Endothelial cell of umbilical vein (primary cell): ENCODE measurements at regions not wholly inside any gene's neighbourhood (a gene's known extent, or its start where the extent isn't known, plus 50 kb on each side); places are given as distances from the start of the nearest gene placed in this dataset.

ENCODE experiments used
- BruUV-seq: library from RNA; stranded (reverse); fragments of 400-500 nt; replicated peaks from 2 replicates; lab custom pipeline; 2021; lab: Mats Ljungman, UMichigan
- CTCF ChIA-PET: fragments of 300-600, 350-600 bp; sonication (Branson Sonifier 250); formaldehyde crosslinking; loops from one replicate; lab custom pipeline; 2021; ENCODE audit warnings: antibody characterized with exemption, inconsistent platforms; lab: Charles Lee
- POLR2A ChIA-PET: fragments of 300-600, 350-600 bp; sonication (Branson Sonifier 250); formaldehyde crosslinking; loops from one replicate; lab custom pipeline; 2021; ENCODE audit warnings: antibody characterized with exemption, inconsistent platforms; lab: Charles Lee
- DNase-seq: peaks from one replicate; pipeline ENCODE4 v3.0.0-alpha.2; 2011; ENCODE audit warnings: low read depth, low spot score
- FAIRE-seq: peaks from 2 replicates; lab custom pipeline; 2011; peaks lifted over from hg19 to GRCh38; lab: Jason Lieb, UNC
- H2AFZ ChIP-seq: 2 replicates; pipeline ENCODE4 v1.6.0; 2012; ENCODE audit warnings: low read depth, low read length, control low read depth, inconsistent platforms
- H3K27ac ChIP-seq: 2 replicates; pipeline ENCODE4 v1.5.1; 2011; ENCODE audit warnings: low read depth, mild to moderate bottlenecking, control low read depth, low read length, moderate library complexity; ENCODE audit not compliant: insufficient read depth
- H3K27me3 ChIP-seq, 2 experiments: 2 replicates each; pipeline versions ENCODE4 v1.6.0 to v1.6.1; 2011; ENCODE audit warnings: low read length in 2 of 2, mixed read lengths in 1 of 2; ENCODE audit not compliant: control insufficient read depth in 2 of 2, insufficient read depth in 2 of 2
- H3K36me3 ChIP-seq, 2 experiments: 2 replicates in 1 of 2; 3 replicates in 1 of 2; pipeline ENCODE4 v1.5.1; 2011; ENCODE audit warnings: low read length in 2 of 2, mild to moderate bottlenecking in 1 of 2, moderate library complexity in 1 of 2; ENCODE audit not compliant: control insufficient read depth in 2 of 2, insufficient read depth in 2 of 2; ENCODE audit errors: extremely low read depth in 1 of 2
- H3K4me1 ChIP-seq: 3 replicates; pipeline ENCODE4 v1.5.1; 2011; ENCODE audit warnings: mild to moderate bottlenecking, low read length; ENCODE audit not compliant: control insufficient read depth, insufficient read depth; ENCODE audit errors: extremely low read depth
- H3K4me2 ChIP-seq: 2 replicates; pipeline ENCODE4 v1.6.1; 2011; ENCODE audit warnings: low read length, control low read depth, mixed read lengths; ENCODE audit not compliant: insufficient read depth
- H3K4me3 ChIP-seq, 3 experiments: fragments of 200-600 bp in 1 of 3; sonication (generic), shearing (Covaris generic) in 1 of 3; replicated peaks in 1 of 3; 2 replicates each; pipeline ENCODE4 v1.5.1; 2011 to 2016; ENCODE audit warnings: control low read depth in 3 of 3, low read length in 3 of 3, mild to moderate bottlenecking in 2 of 3, inconsistent platforms in 1 of 3, low read depth in 1 of 3, moderate library complexity in 1 of 3; ENCODE audit not compliant: insufficient read depth in 1 of 3
- H3K79me2 ChIP-seq: 2 replicates; pipeline ENCODE4 v1.6.0; 2012; ENCODE audit warnings: low read length, inconsistent platforms; ENCODE audit not compliant: control insufficient read depth, insufficient read depth
- H3K9ac ChIP-seq: replicated peaks from 2 replicates; pipeline ENCODE3; 2011; ENCODE audit warnings: low read length, control low read depth; ENCODE audit not compliant: insufficient read depth; ENCODE audit errors: extremely low read depth
- H3K9me1 ChIP-seq: replicated peaks from 3 replicates; pipeline ENCODE4 v1.6.0; 2011; ENCODE audit warnings: mild to moderate bottlenecking, low read length; ENCODE audit not compliant: control insufficient read depth, insufficient read depth; ENCODE audit errors: extremely low read depth
- H3K9me3 ChIP-seq: replicated peaks from 2 replicates; pipeline ENCODE4 v1.5.1; 2012; ENCODE audit warnings: low read length, inconsistent platforms; ENCODE audit not compliant: control insufficient read depth, insufficient read depth
- H4K20me1 ChIP-seq: replicated peaks from 2 replicates; pipeline ENCODE3; 2011; ENCODE audit warnings: mild to moderate bottlenecking, low read length; ENCODE audit not compliant: control insufficient read depth, insufficient read depth; ENCODE audit errors: extremely low read depth
- CTCF ChIP-seq, 2 donors: IDR thresholded peaks; 1 replicate in 1 of 2; 2 replicates in 1 of 2; pipeline ENCODE4 v1.5.1; 2011; ENCODE audit warnings: low read length in 2 of 2, mild to moderate bottlenecking in 2 of 2, moderate library complexity in 2 of 2, control low read depth in 1 of 2, inconsistent platforms in 1 of 2, low read depth in 1 of 2; ENCODE audit not compliant: insufficient read depth in 1 of 2; ENCODE audit errors: extremely low read depth in 1 of 2
- EZH2 ChIP-seq: IDR thresholded peaks from 2 replicates; pipeline ENCODE4 v1.6.1; 2012; ENCODE audit warnings: borderline replicate concordance, low read depth, mild to moderate bottlenecking, moderate library complexity, low read length, inconsistent platforms; ENCODE audit not compliant: severe bottlenecking
- FOS ChIP-seq: IDR thresholded peaks from 2 replicates; pipeline ENCODE4 v1.6.1; 2011; ENCODE audit warnings: mild to moderate bottlenecking, low read length, moderate library complexity, borderline replicate concordance; ENCODE audit not compliant: insufficient read depth
- GATA2 ChIP-seq: IDR thresholded peaks from 2 replicates; pipeline ENCODE4 v1.7.0; 2011; ENCODE audit warnings: low read depth, mild to moderate bottlenecking, moderate library complexity, mixed read lengths, low read length; ENCODE audit not compliant: insufficient read length, insufficient read depth
- JUN ChIP-seq: IDR thresholded peaks from 2 replicates; pipeline ENCODE4 v1.6.1; 2011; ENCODE audit warnings: borderline replicate concordance, low read depth; ENCODE audit not compliant: insufficient read length, insufficient read depth
- MAX ChIP-seq: IDR thresholded peaks from 2 replicates; pipeline ENCODE4 v1.6.1; 2011; ENCODE audit not compliant: insufficient read depth, insufficient read length
- MYC ChIP-seq: IDR thresholded peaks from one replicate; pipeline ENCODE4 v1.6.1; 2011; ENCODE audit warnings: mild to moderate bottlenecking, low read depth, low read length
- POLR2A ChIP-seq: IDR thresholded peaks from 2 replicates; pipeline ENCODE4 v1.6.1; 2012; ENCODE audit warnings: low read depth, mild to moderate bottlenecking, control low read depth, low read length
- POLR2AphosphoS5 ChIP-seq: IDR thresholded peaks from 2 replicates; pipeline ENCODE4 v1.6.1; 2012; ENCODE audit warnings: low read depth, mild to moderate bottlenecking, control low read depth, low read length, moderate library complexity; ENCODE audit not compliant: insufficient read depth
- dilution Hi-C: fragments of 300-500 bp; cut with MboI; formaldehyde crosslinking; loops from one replicate; pipeline ENCODE4 v1.15.0; 2019; ENCODE audit warnings: low sequenced_read_pairs; ENCODE audit not compliant: extremely low pct_ligation_motif_present
- intact Hi-C: fragments of 100-400 bp; cut with micrococcal nuclease; formaldehyde crosslinking; loops from one replicate; pipeline ENCODE4 v1.10.0; 2022

GRCh38 chr4:10893395-10893794 lies 208.8 kb upstream of the CLNK start:
- no peak overlapping the region for H3K4me3 ChIP-seq
- BruUV-seq, result no TSS peak
- H3K79me2 ChIP-seq, result no peaks in the 10 kb centered on the region
- no peaks in the 10 kb centered on the region for H4K20me1 ChIP-seq
- H3K4me2 ChIP-seq, result no peak overlapping the region
- H3K9me3 ChIP-seq, result no peaks in the 10 kb centered on the region
- no peaks in the 10 kb centered on the region for H3K9me1 ChIP-seq
- TF ChIP-seq POLR2AphosphoS5 (no peak), EZH2 (no peak), POLR2A (no peak)
- no peaks in the 10 kb centered on the region for H3K36me3 ChIP-seq
- intact Hi-C loops (no loop called here), dilution Hi-C loops (no loop called here)
- H3K4me1 ChIP-seq, result no peaks in the 10 kb centered on the region
- no peak overlapping the region for H3K27ac ChIP-seq
- no peaks in the 10 kb centered on the region for H3K27me3 ChIP-seq
- DNase-seq (no peak), FAIRE-seq (no peak)
- ChIA-PET CTCF (no interaction called here), POLR2A (no interaction called here)
- no peak overlapping the region for H3K9ac ChIP-seq
- H2AFZ ChIP-seq, result no peak overlapping the region

- Histone ChIP-seq H3K4me1 (no peaks in the 10 kb centered on the region), H3K4me2 (no peak overlapping the region), H3K9ac (no peak overlapping the region), H2AFZ (no peak overlapping the region), H3K4me3 (no peak overlapping the region), H4K20me1 (no peaks in the 10 kb centered on the region), H3K27ac (no peak overlapping the region), H3K27me3 (no peaks in the 10 kb centered on the region), H3K36me3 (no peaks in the 10 kb centered on the region), H3K9me3 (no peaks in the 10 kb centered on the region), H3K79me2 (no peaks in the 10 kb centered on the region), H3K9me1 (no peaks in the 10 kb centered on the region)
- ChIA-PET CTCF (interaction anchor here (0.9 kb wide), 1 partner anchor 31 kb away, joined by 3 read pairs; no protein-coding TSS in a partner anchor), POLR2A (no interaction called here)
- TF ChIP-seq POLR2AphosphoS5, result no peak
- TF ChIP-seq GATA2, result no peak
- TF ChIP-seq CTCF (IDR thresholded peaks at IDR 0.05; ENCODE audit: extremely low read depth in 1 of 2, insufficient read depth in 1 of 2, low read depth in 1 of 2, low read length in 2 of 2), result no peak
- TF ChIP-seq MAX, result no peak
- no peak for TF ChIP-seq POLR2A
- no peak for TF ChIP-seq JUN
- TF ChIP-seq MYC, result no peak
- no peak for TF ChIP-seq FOS
- no TSS peak for BruUV-seq
- intact Hi-C loops (no loop called here), dilution Hi-C loops (no loop called here)
- FAIRE-seq (no peak), DNase-seq (no peak)
Observed at GRCh38 chr4:10891866-10892265, 207.3 kb upstream of the CLNK start.
